Stomach (tissue), 4 donors: ENCODE measurements at regions not wholly inside any gene's neighbourhood (a gene's known extent, or its start where the extent isn't known, plus 50 kb on each side); places are given as distances from the start of the nearest gene placed in this dataset.

Experiments used
- CTCF ChIP-seq, 7 experiments: fragments of 450-650 bp in 4 of 7; fragments of 200-600 bp in 3 of 7; sonication (generic) in 3 of 7; IDR thresholded peaks; one replicate each; pipeline ENCODE4 v1.5.1; 2016 to 2019; ENCODE audit warnings: antibody characterized with exemption in 7 of 7, control low read depth in 2 of 7, mild to moderate bottlenecking in 1 of 7
- EP300 ChIP-seq: sonication (generic); formaldehyde crosslinking; IDR thresholded peaks from one replicate; pipeline ENCODE4 v1.6.1; 2017; ENCODE audit warnings: antibody characterized with exemption

- TF ChIP-seq CTCF (IDR thresholded peaks at IDR 0.05): no peak
- TF ChIP-seq EP300: no peak
Observed at GRCh38 chr10:4453950-4454349, 372.1 kb upstream of the AKR1E2 start.
